Tibial nerve (tissue), 4 donors: ENCODE measurements at regions not wholly inside any gene's neighbourhood (a gene's known extent, or its start where the extent isn't known, plus 50 kb on each side); places are given as distances from the start of the nearest gene placed in this dataset.
A peak's percentile ranks its signal among the peaks of the same experiment; 100 is the strongest.

Experiments used
- DNase-seq, 2 donors: peaks; one replicate each; pipeline ENCODE4 v3.0.0-alpha.2; 2019; ENCODE audit warnings: low spot score in 2 of 2
- H3K27ac ChIP-seq, 4 donors: fragments of 200-600 bp; sonication (generic) in 3 of 4; one replicate each; pipeline ENCODE4 v1.5.1; 2017 to 2019; ENCODE audit warnings: mild to moderate bottlenecking in 1 of 4
- H3K27me3 ChIP-seq, 2 donors: fragments of 200-600 bp; sonication (generic) in 1 of 2; one replicate each; pipeline versions ENCODE4 v1.5.1 to v1.6.0; 2017 to 2019
- H3K36me3 ChIP-seq, 3 donors: fragments of 200-600 bp; sonication (generic); one replicate each; pipeline ENCODE4 v1.5.1; 2018 to 2019
- H3K4me1 ChIP-seq, 4 donors: fragments of 200-600 bp; sonication (generic) in 3 of 4; one replicate each; pipeline ENCODE4 v1.5.1; 2017 to 2019
- H3K4me3 ChIP-seq, 4 donors: fragments of 200-600 bp; sonication (generic) in 3 of 4; one replicate each; pipeline ENCODE4 v1.5.1; 2017 to 2019; ENCODE audit warnings: mild to moderate bottlenecking in 1 of 4, moderate library complexity in 1 of 4
- H3K9me3 ChIP-seq, 4 donors: fragments of 200-600 bp; sonication (generic) in 3 of 4; one replicate each; pipeline ENCODE4 v1.5.1; 2017 to 2019
- EP300 ChIP-seq, 2 donors: sonication (generic); formaldehyde crosslinking; IDR thresholded peaks; one replicate each; pipeline ENCODE4 v1.6.1; 2017; ENCODE audit warnings: antibody characterized with exemption in 2 of 2, mild to moderate bottlenecking in 1 of 2
- POLR2A ChIP-seq, 2 donors: fragments of 450-650 bp; IDR thresholded peaks; one replicate each; pipeline ENCODE4 v1.6.1; 2017; ENCODE audit warnings: antibody characterized with exemption in 2 of 2, mild to moderate bottlenecking in 2 of 2, moderate library complexity in 2 of 2
- WGBS, 2 donors: methylation state at CpG; one replicate each; pipeline ENCODE4 v1.1.5; 2018; 5-methylcytosine and 5-hydroxymethylcytosine counted together
- TF ChIP-seq, protein P1 (sequence below), 5 experiments: fragments of 200-600 bp in 3 of 5; fragments of 450-650 bp in 2 of 5; sonication (generic) in 3 of 5; IDR thresholded peaks; one replicate each; pipeline ENCODE4 v1.5.1; 2016 to 2019; ENCODE audit warnings: antibody characterized with exemption in 5 of 5, mild to moderate bottlenecking in 3 of 5, moderate library complexity in 2 of 5

DNA sequence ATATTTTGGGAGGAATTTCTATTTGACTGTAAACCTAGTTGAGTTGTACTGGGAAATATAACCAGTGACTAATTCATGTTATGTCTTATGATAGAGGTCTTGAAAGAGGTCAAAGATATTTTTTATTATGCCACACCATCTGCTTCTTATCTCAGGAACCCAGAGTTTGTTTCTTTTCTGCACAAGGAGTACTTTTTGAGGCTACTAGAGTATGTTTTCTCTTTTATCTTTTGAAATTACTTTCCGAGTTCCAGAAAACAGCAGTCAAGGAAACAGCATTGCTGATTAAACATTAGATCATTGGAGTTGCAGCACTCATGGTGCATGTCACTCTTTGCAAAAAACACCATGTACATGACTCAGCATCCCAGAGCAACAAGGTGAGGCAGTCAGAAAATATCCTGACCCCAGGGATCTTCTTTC is 645.8 kb upstream of the NR2F2 start:
- Histone ChIP-seq H3K9me3 (no peaks in the 10 kb centered on the region), H3K27ac (no peak overlapping the region), H3K36me3 (no peaks in the 10 kb centered on the region), H3K27me3 (no peaks in the 10 kb centered on the region), H3K4me3 (no peak overlapping the region), H3K4me1 (peaks cover 0 to 3% (median 1%) of the 10 kb centered on the region in 4 donors)
- TF ChIP-seq EP300 (IDR thresholded peaks at IDR 0.05) (peak in 1 of 2 donors; percentile 52), POLR2A (IDR thresholded peaks at IDR 0.05) (no peak)
- TF ChIP-seq, protein P1, sequence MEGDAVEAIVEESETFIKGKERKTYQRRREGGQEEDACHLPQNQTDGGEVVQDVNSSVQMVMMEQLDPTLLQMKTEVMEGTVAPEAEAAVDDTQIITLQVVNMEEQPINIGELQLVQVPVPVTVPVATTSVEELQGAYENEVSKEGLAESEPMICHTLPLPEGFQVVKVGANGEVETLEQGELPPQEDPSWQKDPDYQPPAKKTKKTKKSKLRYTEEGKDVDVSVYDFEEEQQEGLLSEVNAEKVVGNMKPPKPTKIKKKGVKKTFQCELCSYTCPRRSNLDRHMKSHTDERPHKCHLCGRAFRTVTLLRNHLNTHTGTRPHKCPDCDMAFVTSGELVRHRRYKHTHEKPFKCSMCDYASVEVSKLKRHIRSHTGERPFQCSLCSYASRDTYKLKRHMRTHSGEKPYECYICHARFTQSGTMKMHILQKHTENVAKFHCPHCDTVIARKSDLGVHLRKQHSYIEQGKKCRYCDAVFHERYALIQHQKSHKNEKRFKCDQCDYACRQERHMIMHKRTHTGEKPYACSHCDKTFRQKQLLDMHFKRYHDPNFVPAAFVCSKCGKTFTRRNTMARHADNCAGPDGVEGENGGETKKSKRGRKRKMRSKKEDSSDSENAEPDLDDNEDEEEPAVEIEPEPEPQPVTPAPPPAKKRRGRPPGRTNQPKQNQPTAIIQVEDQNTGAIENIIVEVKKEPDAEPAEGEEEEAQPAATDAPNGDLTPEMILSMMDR (IDR thresholded peaks at IDR 0.05): no peak
- WGBS, 2 donors: 67 to 86% methylated on average over 1 of the region's 1 CpG
- DNase-seq: no peak

DNA sequence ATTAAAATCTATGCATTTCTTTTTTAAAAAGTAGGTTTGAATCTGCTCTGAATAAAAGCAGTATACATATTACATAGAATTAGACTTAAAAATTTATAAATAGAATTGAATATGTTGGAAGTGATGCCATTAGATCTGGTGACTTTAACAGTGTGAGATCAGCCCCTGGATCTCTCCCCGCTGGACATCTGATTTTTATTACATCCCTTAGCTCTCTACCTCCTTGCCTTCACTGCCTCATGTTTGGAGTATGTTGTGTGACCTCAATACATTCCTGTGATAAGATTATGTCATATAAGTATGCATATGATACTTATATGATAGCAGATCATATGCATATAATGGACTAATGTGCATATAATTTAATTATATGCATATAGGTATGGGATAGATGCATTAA is 643.4 kb upstream of the NR2F2 start:
- Histone ChIP-seq H3K4me1 (peaks cover 0 to 1% (median 0%) of the 10 kb centered on the region in 4 donors), H3K36me3 (no peaks in the 10 kb centered on the region), H3K27ac (no peak overlapping the region), H3K27me3 (no peaks in the 10 kb centered on the region), H3K4me3 (no peak overlapping the region), H3K9me3 (peaks cover 0 to 3% (median 0%) of the 10 kb centered on the region in 4 donors)
- no peak for TF ChIP-seq POLR2A (IDR thresholded peaks at IDR 0.05)
- TF ChIP-seq EP300 (IDR thresholded peaks at IDR 0.05): no peak
- TF ChIP-seq, protein P1 (IDR thresholded peaks at IDR 0.05): no peak
- DNase-seq: no peak
- WGBS, 2 donors: 96 to 97% methylated on average over 1 of the region's 1 CpG

DNA sequence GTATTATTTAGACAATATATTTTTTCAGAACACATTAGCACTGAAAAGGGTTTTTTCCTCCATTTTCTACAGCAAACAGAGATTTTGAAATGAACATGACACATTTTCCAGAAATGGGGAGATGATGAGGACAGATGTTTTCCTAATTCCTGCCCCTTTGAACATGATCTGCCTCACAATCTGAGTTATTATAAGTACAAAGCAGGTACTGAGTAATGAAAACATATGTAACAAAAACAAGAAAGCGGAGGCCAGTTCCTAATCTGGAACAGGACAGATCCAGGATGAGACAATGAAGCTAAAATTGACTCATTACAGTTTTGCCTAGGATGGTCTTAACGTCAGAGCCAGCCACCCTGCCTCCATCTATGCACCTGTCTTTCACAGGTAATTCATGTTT is 642.8 kb upstream of the NR2F2 start:
- Histone ChIP-seq H3K9me3 (peaks cover 0 to 9% (median 0%) of the 10 kb centered on the region in 4 donors), H3K4me1 (no peaks in the 10 kb centered on the region), H3K4me3 (no peak overlapping the region), H3K27ac (no peak overlapping the region), H3K36me3 (no peaks in the 10 kb centered on the region), H3K27me3 (no peaks in the 10 kb centered on the region)
- WGBS, 2 donors: 88 to 91% methylated on average over 2 of the region's 2 CpGs
- TF ChIP-seq POLR2A (IDR thresholded peaks at IDR 0.05): no peak
- TF ChIP-seq, protein P1 (IDR thresholded peaks at IDR 0.05): no peak
- TF ChIP-seq EP300 (IDR thresholded peaks at IDR 0.05): no peak
- no peak for DNase-seq

DNA sequence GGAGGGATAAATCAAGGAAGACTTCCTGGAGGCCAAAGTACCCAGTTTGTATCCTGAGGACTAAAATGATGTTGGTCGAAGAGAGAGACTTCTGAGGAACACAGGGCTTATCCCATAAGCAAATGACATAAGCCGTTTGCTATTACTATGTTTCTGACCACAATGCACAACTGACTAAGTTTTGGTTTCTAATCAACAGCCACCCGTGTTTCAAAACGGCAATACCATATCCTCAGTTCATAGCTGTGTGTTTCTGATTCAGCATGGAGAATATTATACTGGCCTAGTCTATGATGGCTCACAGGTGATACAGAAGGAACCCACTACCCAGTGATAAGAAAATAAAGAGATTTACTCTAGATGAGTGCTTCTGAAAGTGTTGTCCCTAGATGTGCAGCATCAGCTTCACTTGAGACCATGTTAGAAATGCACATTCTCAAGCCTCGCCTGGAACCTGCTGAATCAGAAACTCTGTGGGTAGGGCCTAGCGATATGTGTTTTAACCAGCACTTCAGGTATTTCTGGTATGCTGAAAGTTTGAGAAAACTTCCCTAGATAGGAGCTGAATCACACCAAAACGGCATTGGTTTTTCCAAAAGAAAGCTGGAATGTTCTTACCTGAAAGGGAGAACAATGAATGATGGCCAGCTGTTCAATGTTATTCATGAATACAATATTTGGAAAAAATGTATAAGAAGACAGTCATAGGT is 639.7 kb upstream of the NR2F2 start:
- Histone ChIP-seq H3K36me3 (peaks cover 0 to 4% (median 0%) of the 10 kb centered on the region in 3 donors), H3K4me1 (no peaks in the 10 kb centered on the region), H3K4me3 (no peak overlapping the region), H3K27me3 (no peaks in the 10 kb centered on the region), H3K27ac (no peak overlapping the region), H3K9me3 (peaks cover 0 to 39% (median 11%) of the 10 kb centered on the region in 4 donors)
- TF ChIP-seq, protein P1 (IDR thresholded peaks at IDR 0.05): no peak
- TF ChIP-seq POLR2A (IDR thresholded peaks at IDR 0.05) (no peak), EP300 (IDR thresholded peaks at IDR 0.05) (no peak)
- 90 to 97% methylated on average over 7 of the region's 7 CpGs for whole genome bisulfite sequencing, 2 donors
- DNase-seq: no peak

DNA sequence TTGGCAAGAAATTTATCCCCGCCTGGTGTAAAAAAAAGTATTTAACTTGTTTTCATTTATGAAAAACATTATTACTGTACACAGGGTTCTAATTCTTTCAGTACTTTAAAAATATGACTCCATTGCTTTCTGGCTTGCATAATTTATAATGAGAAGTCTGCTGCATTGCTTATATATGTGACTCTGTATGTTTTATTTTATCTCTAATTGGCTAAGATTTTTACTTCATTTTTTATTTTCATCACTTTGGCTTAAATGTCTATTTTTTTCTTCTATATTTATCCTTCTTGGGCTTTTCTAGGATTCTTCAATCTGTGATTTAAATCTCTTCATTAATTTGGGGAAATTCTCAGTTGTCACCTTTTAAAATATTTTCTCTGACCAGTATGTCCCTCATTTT is 636.6 kb upstream of the NR2F2 start:
- 55 to 100% methylated on average over 1 of the region's 1 CpG for whole genome bisulfite sequencing, 2 donors
- H3K4me3 ChIP-seq: no peak overlapping the region
- no peaks in the 10 kb centered on the region for H3K27me3 ChIP-seq
- no peak for DNase-seq
- H3K36me3 ChIP-seq: peaks cover 0 to 4% (median 0%) of the 10 kb centered on the region in 3 donors
- H3K4me1 ChIP-seq: peaks cover 0 to 8% (median 0%) of the 10 kb centered on the region in 4 donors
- H3K9me3 ChIP-seq: peaks cover 0 to 39% (median 11%) of the 10 kb centered on the region in 4 donors
- TF ChIP-seq POLR2A (IDR thresholded peaks at IDR 0.05) (no peak), EP300 (IDR thresholded peaks at IDR 0.05) (no peak)
- TF ChIP-seq, protein P1 (IDR thresholded peaks at IDR 0.05): no peak
- no peak overlapping the region for H3K27ac ChIP-seq
